ENCODE measurements at regions not wholly inside any gene's neighbourhood (a gene's known extent, or its start where the extent isn't known, plus 50 kb on each side); places are given as distances from the start of the nearest gene placed in this dataset.

DNA sequence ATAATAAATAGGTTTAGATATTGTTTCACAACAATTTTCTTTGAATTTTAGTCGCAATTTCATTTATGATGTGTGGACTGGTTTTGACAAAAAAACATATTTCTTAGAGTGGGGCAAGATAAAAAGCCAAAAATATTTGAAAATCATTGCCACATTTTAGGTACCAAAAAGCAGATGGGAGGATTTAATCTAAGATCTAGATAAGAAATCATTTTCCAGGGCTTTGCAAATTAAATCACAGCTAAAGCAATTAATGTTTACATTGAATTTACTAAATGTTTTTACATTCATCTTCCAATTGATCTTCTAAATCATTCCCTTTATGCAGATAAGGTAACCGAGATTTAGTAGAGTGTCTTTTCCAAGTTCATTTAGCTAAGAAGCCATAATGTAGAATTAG, 1386.0 kb upstream of the TENM4 start:
- TF ChIP-seq POLR2A (IDR thresholded peaks at IDR 0.05; ENCODE audit: low read length): no peak
- no peak for TF ChIP-seq GATA1 (IDR thresholded peaks at IDR 0.05; ENCODE audit: low read depth, low read length)
